Liver (tissue), 8 donors: ENCODE measurements at regions not wholly inside any gene's neighbourhood (a gene's known extent, or its start where the extent isn't known, plus 50 kb on each side); places are given as distances from the start of the nearest gene placed in this dataset.
"Not testable (repeated sequence)": the region's sequence is repeated elsewhere in the genome, so short reads cannot be mapped to it uniquely, and the experiment has no call there.

Experiments
- DNase-seq: peaks from one replicate; pipeline ENCODE4 v3.0.0-alpha.2; 2017; ENCODE audit warnings: low spot score
- H3K27ac ChIP-seq, 2 donors: one replicate each; pipeline ENCODE4 v1.7.0; 2013; ENCODE audit warnings: inconsistent platforms in 2 of 2, low read length in 2 of 2, control low read depth in 1 of 2, low read depth in 1 of 2, mild to moderate bottlenecking in 1 of 2
- H3K27me3 ChIP-seq, 4 donors: one replicate each; pipeline versions ENCODE4 v1.6.1 to v1.7.0; 2013; ENCODE audit warnings: low read length in 3 of 4, inconsistent platforms in 1 of 4, mild to moderate bottlenecking in 1 of 4, moderate library complexity in 1 of 4; ENCODE audit not compliant: control insufficient read depth in 4 of 4, insufficient read depth in 4 of 4
- H3K36me3 ChIP-seq, 4 donors: one replicate each; pipeline versions ENCODE4 v1.6.1 to v1.7.0; 2013; ENCODE audit warnings: low read length in 3 of 4, mild to moderate bottlenecking in 3 of 4, low read depth in 1 of 4, moderate library complexity in 1 of 4; ENCODE audit not compliant: control insufficient read depth in 4 of 4, insufficient read depth in 3 of 4
- H3K4me1 ChIP-seq, 4 donors: one replicate each; pipeline versions ENCODE4 v1.6.1 to v1.7.0; 2013; ENCODE audit warnings: low read length in 3 of 4, mild to moderate bottlenecking in 3 of 4, moderate library complexity in 1 of 4; ENCODE audit not compliant: control insufficient read depth in 4 of 4, insufficient read depth in 4 of 4
- H3K4me3 ChIP-seq, 3 donors: one replicate each; pipeline versions ENCODE4 v1.6.1 to v1.7.0; 2013; ENCODE audit warnings: low read length in 3 of 3, control low read depth in 1 of 3, low read depth in 1 of 3, mild to moderate bottlenecking in 1 of 3
- H3K9ac ChIP-seq, 2 donors: one replicate each; pipeline ENCODE4 v1.7.0; 2013; ENCODE audit warnings: low read length in 2 of 2, mild to moderate bottlenecking in 2 of 2, moderate library complexity in 2 of 2, control low read depth in 1 of 2, low read depth in 1 of 2
- H3K9me3 ChIP-seq, 4 donors: one replicate each; pipeline versions ENCODE4 v1.6.1 to v1.7.0; 2013; ENCODE audit warnings: low read length in 3 of 4; ENCODE audit not compliant: control insufficient read depth in 4 of 4
- CTCF ChIP-seq: fragments of 150-350 bp; IDR thresholded peaks from 2 replicates; pipeline ENCODE4 v1.5.1; 2017; ENCODE audit warnings: improper control_type of control experiment, low read depth, low read length; ENCODE audit not compliant: missing input control
- FOXA1 ChIP-seq: IDR thresholded peaks from 2 replicates; pipeline ENCODE4 v1.6.1; 2016; ENCODE audit warnings: antibody characterized with exemption
- FOXA2 ChIP-seq: IDR thresholded peaks from 2 replicates; pipeline ENCODE4 v1.6.1; 2016; ENCODE audit warnings: antibody characterized with exemption
- HNF4A ChIP-seq, 2 donors: conservative IDR thresholded peaks; 2 replicates each; pipeline ENCODE4 v1.6.1; 2016; ENCODE audit warnings: antibody characterized with exemption in 2 of 2, mild to moderate bottlenecking in 2 of 2
- NR2F2 ChIP-seq: IDR thresholded peaks from 2 replicates; pipeline ENCODE4 v1.6.1; 2016; ENCODE audit warnings: antibody characterized with exemption
- RAD21 ChIP-seq, 2 donors: IDR thresholded peaks; 2 replicates each; pipeline ENCODE4 v1.6.1; 2016; ENCODE audit warnings: antibody characterized with exemption in 2 of 2, mild to moderate bottlenecking in 2 of 2
- TAF1 ChIP-seq: conservative IDR thresholded peaks from 2 replicates; pipeline ENCODE4 v1.6.1; 2016; ENCODE audit warnings: antibody characterized with exemption, mild to moderate bottlenecking
- YY1 ChIP-seq: IDR thresholded peaks from 2 replicates; pipeline ENCODE4 v1.6.1; 2016; ENCODE audit warnings: antibody characterized with exemption, mild to moderate bottlenecking
- ZBTB33 ChIP-seq: IDR thresholded peaks from 2 replicates; pipeline ENCODE4 v1.6.1; 2016; ENCODE audit warnings: antibody characterized with exemption
- WGBS: extraction: QIAGEN DNeasy Blood & Tissue Kit; methylation state at CpG from one replicate; pipeline ENCODE4 v1.1.7; 2013; 5-methylcytosine and 5-hydroxymethylcytosine counted together
- donor health status: healthy.
- donor health status: healthy.
- donor health status: healthy.
- donor health status: healthy.
- donor health status: healthy.

- not testable (repeated sequence) for H3K9ac ChIP-seq, H3K4me3 ChIP-seq, H3K36me3 ChIP-seq, H3K27ac ChIP-seq, DNase-seq, H3K9me3 ChIP-seq, H3K4me1 ChIP-seq, H3K27me3 ChIP-seq
- 95% methylated on average over 35 of the region's 35 CpGs for WGBS
Measured at GRCh38 chr16:29186306-29187220, 201.7 kb downstream of the LAT start.

GRCh38 chr16:29185872-29186271 lies 201.0 kb downstream of the LAT start:
- H3K36me3 ChIP-seq, H3K9ac ChIP-seq, H3K4me3 ChIP-seq, H3K27ac ChIP-seq, H3K9me3 ChIP-seq, DNase-seq, H3K4me1 ChIP-seq, H3K27me3 ChIP-seq: not testable (repeated sequence)
- WGBS = 97% methylated on average over 9 of the region's 9 CpGs

GRCh38 chr16:29184738-29185438 lies 200.0 kb downstream of the LAT start:
- not testable (repeated sequence) for H3K27ac ChIP-seq

GRCh38 chr16:29182940-29183868 lies 198.4 kb downstream of the LAT start:
- not testable (repeated sequence) for H3K9ac ChIP-seq, H3K27ac ChIP-seq, H3K4me1 ChIP-seq, H3K36me3 ChIP-seq, H3K9me3 ChIP-seq, H3K4me3 ChIP-seq, H3K27me3 ChIP-seq, DNase-seq
- 91% methylated on average over 25 of the region's 25 CpGs for WGBS

More at GRCh38 chr16:29184738-29185438, 200.0 kb downstream of the LAT start:
- not testable (repeated sequence) for H3K27me3 ChIP-seq, H3K4me1 ChIP-seq, H3K4me3 ChIP-seq, H3K9me3 ChIP-seq, H3K36me3 ChIP-seq, DNase-seq, H3K9ac ChIP-seq
- whole genome bisulfite sequencing = 87% methylated on average over 41 of the region's 41 CpGs

GRCh38 chr16:29182501-29182900 lies 197.6 kb downstream of the LAT start:
- H3K9ac ChIP-seq = no peak overlapping the region
- no peak overlapping the region for H3K4me3 ChIP-seq
- no peaks in the 10 kb centered on the region for H3K36me3 ChIP-seq
- TF ChIP-seq RAD21 (IDR thresholded peaks at IDR 0.05) (no peak), FOXA2 (no peak), FOXA1 (no peak), TAF1 (no peak), ZBTB33 (no peak), CTCF (no peak), HNF4A (conservative IDR thresholded peaks at IDR 0.05) (no peak), YY1 (no peak), NR2F2 (no peak)
- no peaks in the 10 kb centered on the region for H3K27me3 ChIP-seq
- H3K27ac ChIP-seq = no peak overlapping the region
- no peaks in the 10 kb centered on the region for H3K9me3 ChIP-seq
- H3K4me1 ChIP-seq = peaks cover 0 to 6% (median 5%) of the 10 kb centered on the region in 4 donors
- DNase-seq = no peak
- 96% methylated on average over 9 of the region's 9 CpGs for WGBS
